Activated naive CD4-positive, alpha-beta T cell treated with anti-CD3 and anti-CD28 coated beads, Interleukin-2, amount 50 U/mL, for 72 hours (primary cell): ENCODE measurements at regions not wholly inside any gene's neighbourhood (a gene's known extent, or its start where the extent isn't known, plus 50 kb on each side); places are given as distances from the start of the nearest gene placed in this dataset.

Experiments
- ATAC-seq, 2 donors: fragments of 150-1000 bp; cut with Tn5 transposase; 2 replicates each; pipeline ENCODE4 v1.10.0; 2021; ENCODE audit warnings: mild to moderate bottlenecking in 2 of 2, moderate library complexity in 2 of 2
- DNase-seq, 2 donors: peaks; one replicate each; pipeline ENCODE4 v3.0.0; 2021 to 2022; ENCODE audit warnings: low spot score in 2 of 2
- H3K27ac Mint-ChIP-seq, 2 donors: one replicate each; pipeline ENCODE4 v1.8.0; 2022; ENCODE audit warnings: mild to moderate bottlenecking in 2 of 2, mixed read lengths in 2 of 2
- H3K36me3 Mint-ChIP-seq, 2 donors: one replicate each; pipeline ENCODE4 v1.8.0; 2022; ENCODE audit warnings: mixed read lengths in 2 of 2
- H3K9me3 Mint-ChIP-seq, 2 donors: one replicate each; pipeline ENCODE4 v1.8.0; 2022; ENCODE audit warnings: mixed read lengths in 2 of 2

GRCh38 chr1:29949676-29950075 lies 713.4 kb downstream of the PTPRU start:
- DNase-seq = no peak
- ATAC-seq = no peak
- no peak overlapping the region for H3K27ac Mint-ChIP-seq
- no peaks in the 10 kb centered on the region for H3K9me3 Mint-ChIP-seq
- no peaks in the 10 kb centered on the region for H3K36me3 Mint-ChIP-seq

DNA sequence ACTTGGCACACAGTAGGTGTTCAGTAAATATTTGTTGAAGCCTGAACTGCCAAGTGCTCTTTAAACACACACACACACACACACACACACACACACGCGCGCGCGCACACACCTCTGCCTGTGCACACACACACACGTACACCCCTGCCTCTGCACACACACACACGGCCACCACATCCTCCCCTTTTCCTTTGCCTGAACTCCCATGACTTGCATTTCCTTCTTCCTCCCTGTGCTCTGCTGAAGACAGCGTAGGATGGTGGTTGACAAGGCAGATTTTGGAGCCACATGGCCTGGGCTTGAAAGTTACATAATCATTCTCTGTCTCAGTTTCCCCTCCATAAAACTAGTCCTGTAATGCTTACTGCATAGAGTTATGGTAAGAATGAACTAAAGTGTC lies 712.3 kb downstream of the PTPRU start:
- DNase-seq = no peak
- Mint-ChIP-seq H3K27ac (no peak overlapping the region), H3K9me3 (no peaks in the 10 kb centered on the region), H3K36me3 (no peaks in the 10 kb centered on the region)
- no peak for ATAC-seq

DNA sequence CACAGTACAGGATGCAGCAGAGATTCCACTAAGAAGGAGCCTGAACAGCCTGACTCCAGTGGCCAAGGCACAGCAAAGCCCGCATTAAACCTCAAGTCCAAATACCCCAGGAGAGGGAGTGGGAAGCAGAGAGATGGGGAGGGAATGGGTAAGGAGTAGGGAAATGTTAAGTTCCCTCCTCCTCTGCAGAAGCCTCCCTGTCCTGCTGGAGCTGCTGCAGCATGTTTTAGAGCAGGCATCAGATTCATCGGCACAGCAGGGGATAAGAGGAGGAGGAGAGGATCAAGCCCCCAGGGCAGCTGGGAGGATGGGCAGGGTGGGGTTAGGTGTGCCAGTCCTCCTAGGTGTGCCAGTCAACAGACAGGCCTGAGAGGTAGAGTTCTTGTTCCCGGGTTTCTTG lies 709.7 kb downstream of the PTPRU start:
- no peaks in the 10 kb centered on the region for H3K9me3 Mint-ChIP-seq
- DNase-seq (no peak), ATAC-seq (no peak)
- no peak overlapping the region for H3K27ac Mint-ChIP-seq
- H3K36me3 Mint-ChIP-seq = no peaks in the 10 kb centered on the region

DNA sequence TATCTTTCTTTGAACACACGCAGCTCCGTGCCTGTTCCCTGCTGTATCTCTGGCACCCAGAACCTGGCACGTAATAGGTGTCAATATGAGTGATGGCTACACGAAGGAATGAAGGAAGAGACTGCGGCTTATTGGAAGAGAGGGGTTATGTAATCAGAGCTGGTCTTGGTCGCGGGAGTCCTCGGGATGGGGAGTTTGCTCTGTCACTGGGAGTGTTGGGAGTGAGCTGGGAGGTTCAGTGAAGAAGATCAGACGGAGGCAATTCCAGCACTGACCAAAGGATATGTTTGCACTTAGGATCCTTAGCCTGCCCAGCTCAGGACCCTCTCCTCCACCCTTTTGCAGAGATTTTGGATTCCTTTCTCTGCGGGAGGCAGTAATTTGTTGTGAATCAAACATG lies 709.1 kb downstream of the PTPRU start:
- Mint-ChIP-seq H3K27ac (no peak overlapping the region), H3K36me3 (no peaks in the 10 kb centered on the region), H3K9me3 (no peaks in the 10 kb centered on the region)
- DNase-seq (no peak), ATAC-seq (no peak)

GRCh38 chr1:29944253-29944905 lies 708.1 kb downstream of the PTPRU start:
- H3K27ac Mint-ChIP-seq = no peak overlapping the region
- H3K9me3 Mint-ChIP-seq = no peaks in the 10 kb centered on the region
- no peaks in the 10 kb centered on the region for H3K36me3 Mint-ChIP-seq
- ATAC-seq (no peak), DNase-seq (no peak)

DNA sequence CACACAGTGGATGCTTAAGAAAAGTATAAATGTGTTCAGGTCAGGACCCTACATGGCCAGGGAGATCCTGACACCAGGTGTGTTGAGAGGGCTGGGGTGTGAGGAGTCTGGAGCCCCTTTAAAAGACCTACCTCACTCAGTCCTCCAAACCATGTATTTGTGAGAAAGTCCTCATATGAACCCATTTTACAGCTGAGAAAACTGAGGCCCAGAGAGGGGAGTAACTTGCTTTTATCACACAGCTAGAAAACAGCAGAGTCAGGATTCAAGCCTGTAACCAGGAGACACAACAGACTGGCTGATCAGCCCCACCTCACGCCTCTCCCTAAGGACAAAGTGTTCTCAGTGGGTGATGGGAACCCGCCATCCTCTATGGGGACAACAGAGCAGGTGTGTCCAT lies 706.7 kb downstream of the PTPRU start:
- DNase-seq (no peak), ATAC-seq (no peak)
- Mint-ChIP-seq H3K9me3 (no peaks in the 10 kb centered on the region), H3K27ac (no peak overlapping the region), H3K36me3 (no peaks in the 10 kb centered on the region)

DNA sequence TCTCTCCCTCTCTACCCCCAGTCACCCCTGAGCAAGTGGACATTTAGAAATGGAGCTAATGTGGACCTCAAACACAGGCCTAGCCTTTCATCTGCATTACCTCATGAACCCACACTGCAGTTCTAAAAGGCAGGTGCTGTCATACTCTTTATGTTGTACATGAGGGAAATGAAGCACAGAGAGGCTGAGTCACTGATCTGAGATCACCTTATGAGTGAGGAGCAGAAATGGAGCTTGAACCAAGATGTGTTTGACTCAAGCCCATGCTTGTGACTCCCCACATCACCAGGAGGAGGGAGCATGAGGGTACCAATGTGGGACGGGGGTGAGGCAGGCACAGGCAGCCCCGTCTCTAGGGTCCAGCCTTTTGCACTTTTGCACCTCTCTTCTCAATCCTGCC lies 702.8 kb downstream of the PTPRU start:
- no peaks in the 10 kb centered on the region for H3K36me3 Mint-ChIP-seq
- DNase-seq = no peak
- no peaks in the 10 kb centered on the region for H3K9me3 Mint-ChIP-seq
- peak; percentile 34 to 83 for ATAC-seq
- H3K27ac Mint-ChIP-seq = no peak overlapping the region

GRCh38 chr1:29937356-29937755 lies 701.0 kb downstream of the PTPRU start:
- ATAC-seq = no peak
- no peaks in the 10 kb centered on the region for H3K36me3 Mint-ChIP-seq
- no peak overlapping the region for H3K27ac Mint-ChIP-seq
- H3K9me3 Mint-ChIP-seq = no peaks in the 10 kb centered on the region
- no peak for DNase-seq

- H3K36me3 Mint-ChIP-seq = no peaks in the 10 kb centered on the region
- no peak for ATAC-seq
- DNase-seq = no peak
- no peak overlapping the region for H3K27ac Mint-ChIP-seq
- no peaks in the 10 kb centered on the region for H3K9me3 Mint-ChIP-seq
Observed at GRCh38 chr1:29936031-29936544, 699.8 kb downstream of the PTPRU start.

GRCh38 chr1:29934255-29934772 lies 698.0 kb downstream of the PTPRU start:
- no peaks in the 10 kb centered on the region for H3K36me3 Mint-ChIP-seq
- ATAC-seq (no peak), DNase-seq (no peak)
- no peak overlapping the region for H3K27ac Mint-ChIP-seq
- no peaks in the 10 kb centered on the region for H3K9me3 Mint-ChIP-seq

DNA sequence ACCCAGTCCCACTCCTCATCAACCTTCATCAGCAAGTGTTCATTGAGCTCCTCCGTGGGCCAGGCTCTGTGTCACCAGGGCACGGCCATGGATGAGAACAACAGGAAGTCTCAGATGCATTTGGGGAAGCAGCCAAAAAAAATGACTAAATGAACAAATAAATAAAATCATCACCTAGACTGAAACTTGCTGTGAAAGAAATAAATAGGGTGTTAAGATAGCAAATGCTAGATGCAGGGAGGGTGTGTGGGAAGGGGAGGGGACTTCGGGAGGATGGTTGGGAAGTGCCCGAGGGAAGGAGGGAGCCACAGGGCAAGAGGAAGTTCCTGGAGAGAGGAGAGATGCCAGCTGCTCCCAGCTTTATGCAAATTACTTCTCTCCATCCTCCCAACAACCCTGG lies 696.7 kb downstream of the PTPRU start:
- ATAC-seq (no peak), DNase-seq (no peak)

GRCh38 chr1:29932626-29933025 lies 696.3 kb downstream of the PTPRU start:
- no peaks in the 10 kb centered on the region for H3K36me3 Mint-ChIP-seq
- no peaks in the 10 kb centered on the region for H3K9me3 Mint-ChIP-seq
- no peak for ATAC-seq
- H3K27ac Mint-ChIP-seq = peak overlapping the region in 1 of 2 donors; percentile 73
- no peak for DNase-seq

More for the DNA sequence above, 696.7 kb downstream of the PTPRU start:
- H3K9me3 Mint-ChIP-seq = no peaks in the 10 kb centered on the region
- no peaks in the 10 kb centered on the region for H3K36me3 Mint-ChIP-seq
- no peak overlapping the region for H3K27ac Mint-ChIP-seq

GRCh38 chr1:29931477-29932175 lies 695.3 kb downstream of the PTPRU start:
- DNase-seq (no peak), ATAC-seq (no peak)
- H3K9me3 Mint-ChIP-seq = no peaks in the 10 kb centered on the region
- H3K27ac Mint-ChIP-seq = no peak overlapping the region
- H3K36me3 Mint-ChIP-seq = no peaks in the 10 kb centered on the region

GRCh38 chr1:29925058-29925457 lies 688.7 kb downstream of the PTPRU start:
- DNase-seq (no peak), ATAC-seq (no peak)
- Mint-ChIP-seq H3K36me3 (no peaks in the 10 kb centered on the region), H3K27ac (no peak overlapping the region), H3K9me3 (no peaks in the 10 kb centered on the region)

GRCh38 chr1:29924017-29924431 lies 687.7 kb downstream of the PTPRU start:
- DNase-seq (no peak), ATAC-seq (no peak)
- no peaks in the 10 kb centered on the region for H3K9me3 Mint-ChIP-seq
- peak overlapping the region in 1 of 2 donors; percentile 77 for H3K27ac Mint-ChIP-seq
- H3K36me3 Mint-ChIP-seq = no peaks in the 10 kb centered on the region

DNA sequence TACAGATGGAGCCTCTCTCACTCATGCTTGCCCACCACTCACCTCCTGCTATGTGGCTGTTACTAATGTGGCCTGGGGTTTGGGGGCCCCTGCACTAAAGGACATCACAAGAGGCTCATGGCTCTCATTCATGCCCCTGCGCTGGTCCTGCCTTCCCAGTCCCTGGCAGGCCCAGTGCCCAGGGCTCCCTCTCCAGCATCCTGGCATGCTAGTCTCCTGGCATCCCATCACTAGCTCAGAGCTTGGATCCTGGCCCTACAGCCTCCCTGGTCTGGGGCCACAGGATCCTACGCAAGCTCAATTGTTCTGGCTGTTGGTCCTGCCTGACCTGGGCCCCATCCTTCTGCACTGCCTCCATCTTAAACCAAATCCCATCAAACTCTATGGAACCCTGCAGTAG lies 685.4 kb downstream of the PTPRU start:
- DNase-seq (no peak), ATAC-seq (no peak)
- Mint-ChIP-seq H3K36me3 (no peaks in the 10 kb centered on the region), H3K27ac (no peak overlapping the region), H3K9me3 (no peaks in the 10 kb centered on the region)

DNA sequence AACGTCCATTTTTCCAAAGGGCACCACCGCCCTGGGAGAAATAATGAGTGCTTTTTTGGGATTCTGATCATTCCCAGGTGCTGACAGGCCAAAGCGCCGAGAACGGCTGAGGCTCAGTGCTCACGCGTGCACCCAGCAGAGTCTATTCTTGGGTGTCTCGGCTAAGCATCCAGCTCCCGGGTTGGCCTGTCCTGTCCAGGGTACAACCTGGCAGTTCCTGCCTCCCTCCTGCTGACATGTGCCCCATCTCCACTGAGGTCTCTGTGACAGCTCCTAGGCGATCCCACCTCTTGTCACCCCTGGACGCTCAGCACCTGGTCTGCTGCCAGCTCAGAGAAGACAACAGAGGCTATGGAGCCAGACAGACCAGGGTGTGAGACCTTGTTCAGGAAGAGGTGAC lies 684.5 kb downstream of the PTPRU start:
- DNase-seq (no peak), ATAC-seq (no peak)
- H3K36me3 Mint-ChIP-seq = no peaks in the 10 kb centered on the region
- H3K27ac Mint-ChIP-seq = no peak overlapping the region
- no peaks in the 10 kb centered on the region for H3K9me3 Mint-ChIP-seq

DNA sequence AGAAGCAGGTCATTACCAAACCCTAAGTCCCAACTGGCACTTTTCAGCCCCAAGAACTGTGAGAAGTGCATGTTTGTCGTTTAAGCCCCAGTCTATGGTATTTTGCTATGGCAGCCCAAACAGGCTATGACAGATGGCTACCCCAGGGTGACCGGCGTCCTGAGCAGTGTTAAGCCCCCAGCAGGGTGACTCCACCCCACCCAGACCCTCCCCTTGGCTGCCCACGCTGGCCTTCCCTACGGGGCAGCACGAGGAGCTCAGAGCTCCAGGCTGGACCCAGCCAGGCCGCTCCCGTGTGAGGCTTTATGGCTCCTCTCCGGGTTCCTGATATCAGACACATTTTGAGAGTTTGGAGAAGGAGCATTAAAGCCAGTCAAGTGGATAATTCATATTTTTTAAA lies 684.0 kb downstream of the PTPRU start:
- ATAC-seq = no peak
- H3K36me3 Mint-ChIP-seq = no peaks in the 10 kb centered on the region
- no peaks in the 10 kb centered on the region for H3K9me3 Mint-ChIP-seq
- H3K27ac Mint-ChIP-seq = no peak overlapping the region
- no peak for DNase-seq
